IPS-15b (cell line): ENCODE measurements at regions not wholly inside any gene's neighbourhood (a gene's known extent, or its start where the extent isn't known, plus 50 kb on each side); places are given as distances from the start of the nearest gene placed in this dataset.

Experiments
- H3K27me3 ChIP-seq: one replicate; pipeline ENCODE4 v1.6.1; 2013; ENCODE audit warnings: low read length; ENCODE audit not compliant: control insufficient read depth, insufficient read depth
- H3K36me3 ChIP-seq: one replicate; pipeline ENCODE4 v1.6.1; 2013; ENCODE audit warnings: low read length; ENCODE audit not compliant: control insufficient read depth, insufficient read depth
- H3K4me1 ChIP-seq: one replicate; pipeline ENCODE4 v1.6.1; 2013; ENCODE audit warnings: mild to moderate bottlenecking, low read length; ENCODE audit not compliant: control insufficient read depth, insufficient read depth
- H3K4me3 ChIP-seq: one replicate; pipeline ENCODE4 v1.5.1; 2013; ENCODE audit warnings: low read depth, low read length
- H3K9ac ChIP-seq: one replicate; pipeline ENCODE4 v1.6.1; 2013; ENCODE audit warnings: low read depth, mild to moderate bottlenecking, low read length
- H3K9me3 ChIP-seq: one replicate; pipeline ENCODE4 v1.6.1; 2013; ENCODE audit warnings: mild to moderate bottlenecking, low read length; ENCODE audit not compliant: control insufficient read depth, insufficient read depth

DNA sequence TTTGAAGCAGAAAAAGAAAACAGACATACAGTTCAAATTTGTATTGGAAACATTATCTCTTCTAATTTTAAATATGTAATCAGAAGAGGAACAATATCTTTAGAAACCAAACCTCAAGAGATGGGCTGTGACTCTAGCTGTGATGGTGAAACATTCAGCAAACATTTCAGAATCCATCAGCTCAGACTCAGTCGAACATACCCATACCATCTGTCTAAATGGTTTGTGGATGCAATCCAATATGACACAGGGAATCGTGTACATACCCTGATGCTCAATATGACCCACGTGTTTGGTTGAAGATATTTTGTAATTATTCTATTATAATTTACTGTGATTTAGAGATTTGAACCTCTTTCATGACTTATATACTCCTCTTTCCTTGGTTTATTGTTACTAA, 665.2 kb upstream of the CDH8 start:
- no peaks in the 10 kb centered on the region for H3K27me3 ChIP-seq
- no peak overlapping the region for H3K4me3 ChIP-seq
- no peak overlapping the region for H3K9ac ChIP-seq
- H3K9me3 ChIP-seq = no peaks in the 10 kb centered on the region
- H3K36me3 ChIP-seq = no peaks in the 10 kb centered on the region
- no peaks in the 10 kb centered on the region for H3K4me1 ChIP-seq

DNA sequence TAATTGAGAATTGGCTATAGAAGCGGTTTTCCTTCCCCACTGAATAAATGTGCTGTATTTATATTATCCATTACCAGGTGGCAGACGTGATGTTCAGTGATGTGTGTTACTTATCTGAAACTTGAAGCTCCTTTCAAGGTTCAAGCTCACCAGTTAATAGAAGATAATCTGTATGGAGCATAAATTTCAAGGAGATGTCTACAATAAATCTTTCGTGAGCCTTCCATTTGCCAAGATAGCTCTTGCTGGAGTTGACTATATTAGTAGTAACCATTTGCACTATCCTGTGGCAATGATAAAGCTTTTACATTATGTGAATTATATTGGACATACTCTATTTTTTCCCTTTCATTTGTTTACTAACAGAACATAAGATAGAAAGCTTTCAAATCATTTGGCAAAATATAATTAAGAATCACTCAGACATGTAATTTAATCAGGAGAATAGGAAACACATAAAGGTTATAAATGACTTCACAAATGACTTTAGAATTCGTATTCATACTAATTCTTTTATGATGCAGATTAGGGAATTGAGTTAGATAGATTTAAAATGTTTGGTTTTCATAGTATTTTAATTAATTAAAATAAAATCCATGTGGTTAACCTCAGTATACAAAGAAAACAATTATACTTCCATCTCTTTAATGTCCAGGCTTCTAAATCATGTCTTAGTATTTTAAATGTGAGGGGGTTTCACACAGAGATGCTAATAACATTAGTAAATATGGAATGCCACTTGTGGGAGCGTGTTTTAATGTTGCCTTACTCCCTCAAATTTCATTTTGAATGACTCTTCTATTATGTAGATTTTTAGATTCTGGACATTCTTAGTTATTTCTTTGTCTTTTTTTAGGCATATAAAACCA, 664.4 kb upstream of the CDH8 start:
- no peaks in the 10 kb centered on the region for H3K36me3 ChIP-seq
- no peak overlapping the region for H3K4me3 ChIP-seq
- H3K4me1 ChIP-seq = no peaks in the 10 kb centered on the region
- no peaks in the 10 kb centered on the region for H3K27me3 ChIP-seq
- H3K9me3 ChIP-seq = no peaks in the 10 kb centered on the region
- H3K9ac ChIP-seq = no peak overlapping the region

DNA sequence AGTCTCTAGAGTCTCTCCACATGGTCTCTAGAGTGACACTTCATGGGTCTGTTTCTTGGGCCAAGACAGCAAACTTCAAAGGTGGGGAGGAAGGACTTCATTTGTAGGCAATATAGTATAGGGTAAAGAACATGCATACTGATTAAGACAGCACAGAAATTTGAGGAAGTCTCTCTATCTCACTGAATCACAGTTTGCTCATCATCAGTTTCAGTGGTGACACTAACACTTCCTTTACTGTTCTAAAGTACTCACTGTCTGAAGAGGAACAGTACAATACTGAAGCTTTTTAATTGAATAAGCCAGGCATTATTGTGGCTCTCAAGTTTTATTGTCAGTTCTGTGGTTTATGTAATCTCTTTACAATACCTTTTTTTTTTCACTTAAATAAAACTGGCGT, 656.4 kb upstream of the CDH8 start:
- Histone ChIP-seq H3K4me3 (no peak overlapping the region), H3K27me3 (no peaks in the 10 kb centered on the region), H3K4me1 (no peaks in the 10 kb centered on the region), H3K36me3 (no peaks in the 10 kb centered on the region), H3K9ac (no peak overlapping the region), H3K9me3 (no peaks in the 10 kb centered on the region)

DNA sequence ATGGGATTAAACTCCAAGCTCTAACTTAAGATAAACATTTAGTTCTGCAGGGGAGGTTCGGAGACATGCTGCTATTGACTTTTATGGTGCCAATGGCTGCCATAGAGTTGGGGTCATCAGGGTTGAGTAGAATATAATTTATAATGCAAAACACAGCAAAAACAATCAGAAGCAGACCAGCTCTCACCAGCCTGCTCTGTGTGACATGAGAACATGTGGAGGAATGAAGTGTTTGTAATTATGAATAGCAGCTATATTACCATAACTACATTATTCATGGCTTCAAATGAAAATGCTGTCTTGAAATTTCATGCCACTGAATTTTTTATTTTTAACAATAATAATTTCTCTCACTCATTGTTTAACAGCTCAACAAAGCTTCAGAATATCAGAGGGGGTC, 645.6 kb upstream of the CDH8 start:
- Histone ChIP-seq H3K9me3 (peaks cover 14% of the 10 kb centered on the region), H3K9ac (no peak overlapping the region), H3K4me1 (no peaks in the 10 kb centered on the region), H3K27me3 (no peaks in the 10 kb centered on the region), H3K4me3 (no peak overlapping the region), H3K36me3 (no peaks in the 10 kb centered on the region)

DNA sequence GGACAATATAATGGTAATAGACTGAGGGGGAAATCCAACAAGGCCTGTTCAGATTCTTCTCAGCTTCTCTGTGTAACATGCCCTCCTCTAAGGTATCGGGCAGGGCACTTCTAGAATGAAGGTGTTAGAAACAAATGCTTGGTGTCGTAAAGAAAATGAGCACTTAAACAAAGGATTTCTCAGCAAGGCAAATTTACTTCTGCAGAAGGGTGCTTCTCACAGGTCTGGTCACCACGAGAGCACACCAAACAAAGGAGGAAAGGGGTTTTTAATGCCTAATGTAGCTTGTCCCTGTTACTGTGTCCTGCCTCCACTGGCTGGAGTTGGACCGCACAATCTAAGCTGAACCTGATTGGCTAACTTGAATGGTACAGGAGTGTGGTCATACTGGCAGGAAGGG, 642.6 kb upstream of the CDH8 start:
- Histone ChIP-seq H3K4me3 (no peak overlapping the region), H3K27me3 (no peaks in the 10 kb centered on the region), H3K4me1 (no peaks in the 10 kb centered on the region), H3K36me3 (no peaks in the 10 kb centered on the region), H3K9ac (no peak overlapping the region), H3K9me3 (peaks cover 14% of the 10 kb centered on the region)

DNA sequence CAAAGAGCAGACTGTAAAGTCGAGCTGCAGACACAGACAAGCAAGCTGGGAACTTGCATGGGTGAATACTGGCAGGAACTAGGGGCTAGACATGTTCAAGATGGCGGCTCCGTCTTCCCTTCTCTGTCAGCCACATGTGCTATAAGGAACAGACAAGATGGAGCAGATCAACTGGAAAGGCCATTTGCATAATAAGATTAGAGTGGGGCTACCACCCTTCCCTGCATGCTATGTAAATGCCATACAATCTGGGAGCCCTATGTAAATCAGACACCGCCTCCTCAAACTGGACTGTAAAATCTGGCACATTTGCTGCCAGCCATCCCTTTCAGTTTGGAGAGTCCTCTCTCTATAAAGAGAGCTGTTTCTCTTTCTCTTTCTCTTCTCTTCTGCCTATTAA, 640.1 kb upstream of the CDH8 start:
- no peak overlapping the region for H3K4me3 ChIP-seq
- no peak overlapping the region for H3K9ac ChIP-seq
- peaks cover 14% of the 10 kb centered on the region for H3K9me3 ChIP-seq
- no peaks in the 10 kb centered on the region for H3K27me3 ChIP-seq
- no peaks in the 10 kb centered on the region for H3K4me1 ChIP-seq
- no peaks in the 10 kb centered on the region for H3K36me3 ChIP-seq

DNA sequence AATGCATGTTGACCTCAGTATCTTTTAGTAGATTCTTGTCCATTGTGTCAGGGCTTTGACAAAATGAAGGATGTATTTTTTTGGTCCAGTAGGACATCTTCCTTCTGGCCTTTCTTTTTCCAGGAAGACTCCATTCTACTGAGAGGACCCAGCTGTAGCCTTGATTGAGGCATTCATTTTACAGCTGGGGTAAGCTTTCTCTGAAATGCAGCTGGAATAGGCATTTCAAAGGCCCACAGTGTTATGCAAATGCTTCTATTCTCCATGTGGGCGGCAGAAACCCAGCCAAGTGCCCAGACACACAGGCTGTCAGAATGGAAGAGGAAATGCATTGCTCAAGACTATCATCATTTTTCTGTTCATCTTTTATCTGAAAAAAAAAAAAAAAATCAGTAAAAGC, 629.0 kb upstream of the CDH8 start:
- Histone ChIP-seq H3K9me3 (no peaks in the 10 kb centered on the region), H3K36me3 (no peaks in the 10 kb centered on the region), H3K9ac (no peak overlapping the region), H3K27me3 (no peaks in the 10 kb centered on the region), H3K4me1 (peaks cover 7% of the 10 kb centered on the region), H3K4me3 (no peak overlapping the region)

DNA sequence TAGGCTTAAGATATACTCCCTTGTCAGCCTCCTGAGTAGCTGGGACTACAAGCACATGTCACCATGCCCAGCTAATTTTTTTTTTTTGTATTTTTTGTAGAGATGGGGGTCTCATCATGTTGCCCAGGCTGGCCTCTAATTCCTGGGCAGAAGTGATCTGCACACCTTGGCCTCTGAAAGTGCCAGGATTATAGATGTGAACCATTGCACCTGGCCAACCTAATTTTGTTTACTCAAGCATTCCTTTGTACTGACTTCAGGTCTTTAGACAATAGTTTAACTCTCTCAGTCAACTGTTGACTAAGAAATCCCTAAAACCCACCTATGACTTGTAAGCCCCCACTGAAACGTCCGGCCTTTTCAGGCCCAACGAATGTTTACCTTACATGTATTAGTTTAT, 628.3 kb upstream of the CDH8 start:
- H3K9me3 ChIP-seq = no peaks in the 10 kb centered on the region
- no peak overlapping the region for H3K9ac ChIP-seq
- no peak overlapping the region for H3K4me3 ChIP-seq
- no peaks in the 10 kb centered on the region for H3K36me3 ChIP-seq
- H3K27me3 ChIP-seq = no peaks in the 10 kb centered on the region
- H3K4me1 ChIP-seq = peaks cover 7% of the 10 kb centered on the region

DNA sequence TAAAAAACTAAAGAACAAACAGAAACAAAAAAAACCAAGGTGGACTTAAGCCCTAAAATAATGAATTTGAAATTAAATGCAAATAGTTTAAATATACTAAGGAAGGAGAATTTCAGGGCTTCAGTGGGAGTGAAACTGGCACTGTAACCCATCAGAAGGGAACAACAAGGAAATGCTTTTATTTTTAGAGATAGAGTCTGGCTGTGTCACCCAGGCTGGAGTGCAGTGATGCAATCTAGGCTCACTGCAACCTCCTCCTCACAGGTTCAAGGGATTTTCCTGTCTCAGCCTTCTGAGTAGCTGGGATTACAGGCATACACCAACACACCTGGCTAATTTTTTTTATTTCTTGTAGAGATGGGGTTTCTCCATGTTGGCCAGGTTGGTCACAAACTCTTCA, 625.2 kb upstream of the CDH8 start:
- H3K4me3 ChIP-seq = no peak overlapping the region
- H3K27me3 ChIP-seq = no peaks in the 10 kb centered on the region
- H3K9me3 ChIP-seq = no peaks in the 10 kb centered on the region
- no peaks in the 10 kb centered on the region for H3K36me3 ChIP-seq
- no peak overlapping the region for H3K9ac ChIP-seq
- peaks cover 7% of the 10 kb centered on the region for H3K4me1 ChIP-seq

DNA sequence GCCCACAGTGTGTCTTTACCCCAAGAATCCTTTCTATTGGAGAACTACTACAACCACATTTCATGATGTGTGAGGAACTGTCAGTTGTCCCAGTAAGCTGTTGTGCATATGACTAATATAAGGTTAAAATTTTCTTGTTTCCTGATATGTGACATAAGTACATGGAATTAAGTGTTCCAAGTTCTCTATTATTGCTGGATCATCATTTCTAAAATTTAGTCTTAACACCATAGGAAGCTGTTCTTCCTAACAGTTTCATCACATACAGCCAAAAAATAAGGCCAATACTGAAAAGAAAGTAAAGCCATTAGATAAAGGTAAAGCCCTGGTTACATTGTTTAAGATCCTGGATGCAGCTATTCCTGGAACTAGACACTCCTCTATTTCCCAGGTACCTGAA, 620.9 kb upstream of the CDH8 start:
- Histone ChIP-seq H3K4me3 (no peak overlapping the region), H3K9me3 (no peaks in the 10 kb centered on the region), H3K27me3 (no peaks in the 10 kb centered on the region), H3K9ac (no peak overlapping the region), H3K4me1 (no peaks in the 10 kb centered on the region), H3K36me3 (no peaks in the 10 kb centered on the region)

DNA sequence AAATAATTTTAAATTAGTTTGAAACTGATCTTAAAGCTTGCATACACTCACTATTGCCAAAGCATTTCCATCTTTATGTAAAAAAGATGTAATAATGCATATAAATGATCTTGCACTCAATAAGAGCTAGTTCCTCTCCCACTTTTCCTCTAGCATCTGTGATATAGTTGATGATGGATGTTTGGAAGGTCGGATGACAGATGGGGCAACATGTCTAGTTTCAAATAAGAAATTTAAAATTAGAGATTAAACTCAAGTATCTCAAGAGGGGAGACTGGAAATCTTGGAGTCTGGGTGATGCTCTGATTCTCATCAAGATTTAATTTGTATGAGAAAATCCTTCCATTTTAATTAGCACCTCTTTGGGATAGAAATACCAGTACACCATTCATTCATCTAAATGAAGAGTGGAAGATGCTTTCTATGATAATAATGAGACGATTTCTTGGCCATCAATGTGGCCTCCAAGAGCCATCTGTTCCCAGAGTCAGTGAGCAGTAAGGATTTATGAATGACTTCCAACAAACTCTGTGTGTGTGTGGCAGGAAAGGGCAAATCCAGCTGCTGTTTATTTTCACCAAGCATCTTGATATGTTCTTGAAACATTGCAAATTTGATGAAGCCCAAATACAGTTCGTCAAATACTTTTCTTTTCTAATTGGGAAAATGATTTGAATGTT, 616.3 kb upstream of the CDH8 start:
- Histone ChIP-seq H3K4me3 (no peak overlapping the region), H3K36me3 (no peaks in the 10 kb centered on the region), H3K4me1 (no peaks in the 10 kb centered on the region), H3K9ac (no peak overlapping the region), H3K27me3 (no peaks in the 10 kb centered on the region), H3K9me3 (no peaks in the 10 kb centered on the region)

DNA sequence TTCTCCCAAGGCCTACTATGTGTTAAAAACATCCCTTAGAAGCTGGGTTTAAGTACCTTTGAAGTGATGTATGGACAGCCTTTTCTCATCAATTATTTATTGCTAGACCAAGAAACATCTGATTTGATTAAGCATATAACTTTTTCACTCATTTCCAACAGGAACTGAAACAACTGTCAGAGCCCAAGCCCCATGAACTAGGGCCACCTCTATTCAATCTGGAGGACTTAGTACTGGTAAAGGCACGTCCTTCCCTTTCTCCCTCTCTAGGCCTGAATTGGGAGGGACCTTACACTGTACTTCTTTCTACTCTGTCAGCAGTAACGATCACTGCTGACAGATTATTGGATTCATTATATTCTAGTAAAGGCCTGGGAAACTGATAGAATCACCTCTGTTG, 612.0 kb upstream of the CDH8 start:
- no peaks in the 10 kb centered on the region for H3K4me1 ChIP-seq
- H3K9me3 ChIP-seq = peaks cover 12% of the 10 kb centered on the region
- H3K9ac ChIP-seq = no peak overlapping the region
- no peak overlapping the region for H3K4me3 ChIP-seq
- H3K36me3 ChIP-seq = no peaks in the 10 kb centered on the region
- no peaks in the 10 kb centered on the region for H3K27me3 ChIP-seq
